ENCODE measurements at regions not wholly inside any gene's neighbourhood (a gene's known extent, or its start where the extent isn't known, plus 50 kb on each side); places are given as distances from the start of the nearest gene placed in this dataset.

- DNase-seq = no peak
Observed at GRCh38 chr10:128318913-128319312, 192.7 kb upstream of the MKI67 start.

- DNase-seq = no peak
Observed at GRCh38 chr10:128322106-128322505, 195.9 kb upstream of the MKI67 start.

- no peak for DNase-seq
Observed at GRCh38 chr10:128322950-128323349, 196.7 kb upstream of the MKI67 start.

- no peak for DNase-seq
Observed at GRCh38 chr10:128324058-128324827, 198.0 kb upstream of the MKI67 start.

GRCh38 chr10:128325788-128326187 is 199.6 kb upstream of the MKI67 start:
- DNase-seq = no peak

GRCh38 chr10:128326251-128326650 is 200.0 kb upstream of the MKI67 start:
- no peak for DNase-seq

- no peak for DNase-seq
Observed at GRCh38 chr10:128326851-128327250, 200.6 kb upstream of the MKI67 start.

GRCh38 chr10:128336401-128336800 is 210.2 kb upstream of the MKI67 start:
- DNase-seq = no peak

- DNase-seq = no peak
Observed at GRCh38 chr10:128337860-128338378, 211.7 kb upstream of the MKI67 start.

GRCh38 chr10:128338951-128339350 is 212.7 kb upstream of the MKI67 start:
- no peak for DNase-seq

GRCh38 chr10:128339753-128340152 is 213.5 kb upstream of the MKI67 start:
- no peak for DNase-seq

GRCh38 chr10:128345353-128345752 is 219.1 kb upstream of the MKI67 start:
- DNase-seq = no peak

GRCh38 chr10:128360783-128361182 is 234.6 kb upstream of the MKI67 start:
- DNase-seq = no peak

- DNase-seq = no peak
Observed at GRCh38 chr10:128361487-128361886, 235.3 kb upstream of the MKI67 start.

- DNase-seq = no peak
Observed at GRCh38 chr10:128362514-128362913, 236.3 kb upstream of the MKI67 start.

GRCh38 chr10:128364631-128365030 is 238.4 kb upstream of the MKI67 start:
- DNase-seq = no peak

GRCh38 chr10:128365156-128365725 is 239.0 kb upstream of the MKI67 start:
- DNase-seq = no peak

- no peak for DNase-seq
Observed at GRCh38 chr10:128367807-128368206, 241.6 kb upstream of the MKI67 start.

GRCh38 chr10:128369101-128369650 is 243.0 kb upstream of the MKI67 start:
- no peak for DNase-seq

- no peak for DNase-seq
Observed at GRCh38 chr10:128373071-128373749, 247.0 kb upstream of the MKI67 start.

- DNase-seq = no peak
Observed at GRCh38 chr10:128373831-128374230, 247.6 kb upstream of the MKI67 start.

GRCh38 chr10:128375171-128375570 is 248.9 kb upstream of the MKI67 start:
- no peak for DNase-seq

- no peak for DNase-seq
Observed at GRCh38 chr10:128377364-128377987, 251.3 kb upstream of the MKI67 start.
